SK-N-SH treated with all-trans-retinoic acid at 6 μM for 48 hours (cell line): ENCODE measurements at regions not wholly inside any gene's neighbourhood (a gene's known extent, or its start where the extent isn't known, plus 50 kb on each side); places are given as distances from the start of the nearest gene placed in this dataset.

Source experiments
- ARNTL ChIP-seq: fragments of 450-650 bp; formaldehyde crosslinking; IDR thresholded peaks from 2 replicates; pipeline ENCODE4 v1.5.0; 2020; ENCODE audit warnings: low read depth, mild to moderate bottlenecking, moderate library complexity, borderline replicate concordance
- BACH2 ChIP-seq: fragments of 250-450 bp; sonication (Bioruptor Pico); IDR thresholded peaks from 2 replicates; pipeline ENCODE4 v1.9.0; 2021; ENCODE audit warnings: mild to moderate bottlenecking, borderline replicate concordance
- ESRRG ChIP-seq: fragments of 250-450 bp; sonication (Bioruptor Pico); IDR thresholded peaks from 2 replicates; pipeline ENCODE4 v1.6.1; 2021; ENCODE audit warnings: mild to moderate bottlenecking
- RARB ChIP-seq: fragments of 250-450 bp; sonication (Bioruptor Pico); IDR thresholded peaks from 2 replicates; pipeline ENCODE4 v1.8.0; 2021; ENCODE audit warnings: mild to moderate bottlenecking, moderate library complexity
- ZC3H10 ChIP-seq: fragments of 250-450 bp; sonication (Bioruptor Pico); IDR thresholded peaks from 2 replicates; pipeline ENCODE4 v1.5.1; 2021; ENCODE audit warnings: mild to moderate bottlenecking, moderate library complexity
- ZNF565 ChIP-seq: fragments of 450-650 bp; formaldehyde crosslinking; conservative IDR thresholded peaks from 2 replicates; pipeline ENCODE4 v1.5.0; 2020; ENCODE audit warnings: low read depth, mild to moderate bottlenecking, moderate library complexity
- ZNF8 ChIP-seq: fragments of 450-650 bp; formaldehyde crosslinking; IDR thresholded peaks from 2 replicates; pipeline ENCODE4 v1.5.0; 2020; ENCODE audit warnings: mild to moderate bottlenecking, moderate library complexity
- TF ChIP-seq, protein P1 (sequence below): fragments of 250-450 bp; sonication (Bioruptor Pico); IDR thresholded peaks from 2 replicates; pipeline ENCODE4 v1.8.0; 2021; ENCODE audit warnings: low read depth, mild to moderate bottlenecking, moderate library complexity, borderline replicate concordance
- TF ChIP-seq, protein P2 (sequence below): fragments of 250-450 bp; sonication (Bioruptor Pico); IDR thresholded peaks from 2 replicates; pipeline ENCODE4 v1.5.0; 2020; ENCODE audit warnings: mild to moderate bottlenecking, moderate library complexity
- TF ChIP-seq, protein P3 (sequence below): fragments of 250-450 bp; sonication (Bioruptor Pico); IDR thresholded peaks from 2 replicates; pipeline ENCODE4 v1.8.0; 2020; ENCODE audit warnings: mild to moderate bottlenecking, moderate library complexity, borderline replicate concordance

DNA sequence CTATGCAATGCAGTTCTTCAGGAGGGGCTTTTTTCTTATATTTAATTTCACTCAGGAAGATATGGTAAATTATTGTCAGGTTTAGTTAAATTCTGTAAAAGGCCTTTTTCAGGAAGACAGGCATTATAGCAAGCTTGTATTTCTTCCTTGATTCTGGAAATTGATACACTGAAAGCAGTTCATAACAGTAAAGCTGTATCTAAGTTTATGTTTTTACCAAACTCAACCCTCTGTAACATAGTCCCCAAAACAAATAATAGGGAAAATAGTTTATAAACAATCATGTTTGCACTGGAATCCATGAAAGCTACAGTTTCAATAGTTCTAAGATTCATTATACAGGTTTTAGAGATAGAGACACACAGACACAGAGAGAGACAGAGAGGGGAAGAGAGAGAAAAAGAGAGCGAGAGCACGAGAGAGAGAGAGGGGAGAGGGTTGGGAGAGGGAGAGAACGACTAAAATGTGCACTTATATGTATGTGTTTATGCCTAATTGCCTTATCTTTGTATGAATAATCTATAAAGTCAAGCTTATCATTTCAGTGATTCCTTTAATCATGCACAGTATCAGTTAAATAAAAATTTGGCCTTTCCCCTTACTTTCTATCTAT lies 454.4 kb downstream of the RFPL4B start:
- TF ChIP-seq ZC3H10 (CRISPR knock-in tag) = no peak
- TF ChIP-seq, protein P1, sequence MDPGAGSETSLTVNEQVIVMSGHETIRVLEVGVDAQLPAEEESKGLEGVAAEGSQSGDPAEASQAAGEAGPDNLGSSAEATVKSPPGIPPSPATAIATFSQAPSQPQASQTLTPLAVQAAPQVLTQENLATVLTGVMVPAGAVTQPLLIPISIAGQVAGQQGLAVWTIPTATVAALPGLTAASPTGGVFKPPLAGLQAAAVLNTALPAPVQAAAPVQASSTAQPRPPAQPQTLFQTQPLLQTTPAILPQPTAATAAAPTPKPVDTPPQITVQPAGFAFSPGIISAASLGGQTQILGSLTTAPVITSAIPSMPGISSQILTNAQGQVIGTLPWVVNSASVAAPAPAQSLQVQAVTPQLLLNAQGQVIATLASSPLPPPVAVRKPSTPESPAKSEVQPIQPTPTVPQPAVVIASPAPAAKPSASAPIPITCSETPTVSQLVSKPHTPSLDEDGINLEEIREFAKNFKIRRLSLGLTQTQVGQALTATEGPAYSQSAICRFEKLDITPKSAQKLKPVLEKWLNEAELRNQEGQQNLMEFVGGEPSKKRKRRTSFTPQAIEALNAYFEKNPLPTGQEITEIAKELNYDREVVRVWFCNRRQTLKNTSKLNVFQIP = no peak
- no peak for TF ChIP-seq ARNTL (CRISPR knock-in tag)
- TF ChIP-seq ZNF565 (CRISPR knock-in tag) = no peak
- TF ChIP-seq ESRRG = no peak
- TF ChIP-seq ZNF8 (CRISPR knock-in tag) = no peak
- TF ChIP-seq RARB (CRISPR knock-in tag) = no peak
- TF ChIP-seq, protein P2, sequence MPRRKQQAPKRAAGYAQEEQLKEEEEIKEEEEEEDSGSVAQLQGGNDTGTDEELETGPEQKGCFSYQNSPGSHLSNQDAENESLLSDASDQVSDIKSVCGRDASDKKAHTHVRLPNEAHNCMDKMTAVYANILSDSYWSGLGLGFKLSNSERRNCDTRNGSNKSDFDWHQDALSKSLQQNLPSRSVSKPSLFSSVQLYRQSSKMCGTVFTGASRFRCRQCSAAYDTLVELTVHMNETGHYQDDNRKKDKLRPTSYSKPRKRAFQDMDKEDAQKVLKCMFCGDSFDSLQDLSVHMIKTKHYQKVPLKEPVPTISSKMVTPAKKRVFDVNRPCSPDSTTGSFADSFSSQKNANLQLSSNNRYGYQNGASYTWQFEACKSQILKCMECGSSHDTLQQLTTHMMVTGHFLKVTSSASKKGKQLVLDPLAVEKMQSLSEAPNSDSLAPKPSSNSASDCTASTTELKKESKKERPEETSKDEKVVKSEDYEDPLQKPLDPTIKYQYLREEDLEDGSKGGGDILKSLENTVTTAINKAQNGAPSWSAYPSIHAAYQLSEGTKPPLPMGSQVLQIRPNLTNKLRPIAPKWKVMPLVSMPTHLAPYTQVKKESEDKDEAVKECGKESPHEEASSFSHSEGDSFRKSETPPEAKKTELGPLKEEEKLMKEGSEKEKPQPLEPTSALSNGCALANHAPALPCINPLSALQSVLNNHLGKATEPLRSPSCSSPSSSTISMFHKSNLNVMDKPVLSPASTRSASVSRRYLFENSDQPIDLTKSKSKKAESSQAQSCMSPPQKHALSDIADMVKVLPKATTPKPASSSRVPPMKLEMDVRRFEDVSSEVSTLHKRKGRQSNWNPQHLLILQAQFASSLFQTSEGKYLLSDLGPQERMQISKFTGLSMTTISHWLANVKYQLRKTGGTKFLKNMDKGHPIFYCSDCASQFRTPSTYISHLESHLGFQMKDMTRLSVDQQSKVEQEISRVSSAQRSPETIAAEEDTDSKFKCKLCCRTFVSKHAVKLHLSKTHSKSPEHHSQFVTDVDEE (CRISPR knock-in tag) = no peak
- TF ChIP-seq, protein P3, sequence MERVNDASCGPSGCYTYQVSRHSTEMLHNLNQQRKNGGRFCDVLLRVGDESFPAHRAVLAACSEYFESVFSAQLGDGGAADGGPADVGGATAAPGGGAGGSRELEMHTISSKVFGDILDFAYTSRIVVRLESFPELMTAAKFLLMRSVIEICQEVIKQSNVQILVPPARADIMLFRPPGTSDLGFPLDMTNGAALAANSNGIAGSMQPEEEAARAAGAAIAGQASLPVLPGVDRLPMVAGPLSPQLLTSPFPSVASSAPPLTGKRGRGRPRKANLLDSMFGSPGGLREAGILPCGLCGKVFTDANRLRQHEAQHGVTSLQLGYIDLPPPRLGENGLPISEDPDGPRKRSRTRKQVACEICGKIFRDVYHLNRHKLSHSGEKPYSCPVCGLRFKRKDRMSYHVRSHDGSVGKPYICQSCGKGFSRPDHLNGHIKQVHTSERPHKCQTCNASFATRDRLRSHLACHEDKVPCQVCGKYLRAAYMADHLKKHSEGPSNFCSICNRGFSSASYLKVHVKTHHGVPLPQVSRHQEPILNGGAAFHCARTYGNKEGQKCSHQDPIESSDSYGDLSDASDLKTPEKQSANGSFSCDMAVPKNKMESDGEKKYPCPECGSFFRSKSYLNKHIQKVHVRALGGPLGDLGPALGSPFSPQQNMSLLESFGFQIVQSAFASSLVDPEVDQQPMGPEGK (CRISPR knock-in tag) = no peak
- no peak for TF ChIP-seq BACH2
